Panc1 (cell line): ENCODE measurements at regions not wholly inside any gene's neighbourhood (a gene's known extent, or its start where the extent isn't known, plus 50 kb on each side); places are given as distances from the start of the nearest gene placed in this dataset.
"Not testable (repeated sequence)": the region's sequence is repeated elsewhere in the genome, so short reads cannot be mapped to it uniquely, and the experiment has no call there.

ENCODE experiments used
- ATAC-seq: fragments of 200-7000 bp; cut with Tn5 transposase; 2 replicates; pipeline ENCODE4 v1.9.1; 2020; ENCODE audit warnings: mild to moderate bottlenecking, moderate library complexity
- BruUV-seq: library from RNA; stranded (reverse); fragments of 400-500 nt; replicated peaks from 2 replicates; lab custom pipeline; 2021; lab: Mats Ljungman, UMichigan
- CTCF ChIA-PET: fragments of 300-600 bp; sonication (Branson Sonifier 250); formaldehyde crosslinking; loops from one replicate; lab custom pipeline; 2022; ENCODE audit warnings: antibody characterized with exemption; lab: Charles Lee
- POLR2A ChIA-PET: fragments of 300-600 bp; sonication (Branson Sonifier 250); formaldehyde crosslinking; loops from one replicate; lab custom pipeline; 2022; ENCODE audit warnings: antibody characterized with exemption; lab: Charles Lee
- DNase-seq: peaks from one replicate; pipeline ENCODE4 v3.0.0-alpha.2; 2010; ENCODE audit warnings: low read depth, low spot score
- H3K27ac ChIP-seq: 2 replicates; pipeline ENCODE4 v1.5.1; 2011; ENCODE audit warnings: mild to moderate bottlenecking, low read length, inconsistent platforms
- H3K27me3 ChIP-seq: fragments of 200-500 bp; sonication (Bioruptor generic); 2 replicates; pipeline ENCODE4 v1.6.0; 2014; ENCODE audit warnings: low read length, inconsistent platforms; ENCODE audit not compliant: control insufficient read depth, insufficient read depth
- H3K36me3 ChIP-seq: fragments of 200-500 bp; sonication (Bioruptor generic); 2 replicates; pipeline ENCODE4 v1.5.1; 2014; ENCODE audit warnings: inconsistent platforms, mild to moderate bottlenecking, low read length, moderate library complexity; ENCODE audit not compliant: control insufficient read depth, insufficient read depth
- H3K4me1 ChIP-seq: 2 replicates; pipeline ENCODE4 v1.5.1; 2011; ENCODE audit warnings: inconsistent platforms, mild to moderate bottlenecking, low read length, moderate library complexity; ENCODE audit not compliant: control insufficient read depth, insufficient read depth
- H3K4me3 ChIP-seq, 2 experiments: 2 replicates each; pipeline ENCODE4 v1.5.1; 2011 to 2012; ENCODE audit warnings: low read depth in 2 of 2, low read length in 2 of 2, mild to moderate bottlenecking in 2 of 2, inconsistent platforms in 1 of 2, moderate library complexity in 1 of 2
- H3K9me3 ChIP-seq: fragments of 200-500 bp; sonication (Bioruptor generic); 2 replicates; pipeline ENCODE4 v1.5.1; 2014; ENCODE audit warnings: low read depth, mild to moderate bottlenecking, inconsistent platforms, low read length, moderate library complexity; ENCODE audit not compliant: control insufficient read depth, insufficient read depth
- POLR2AphosphoS5 ChIP-seq: IDR thresholded peaks from 2 replicates; pipeline ENCODE4 v1.6.1; 2012; ENCODE audit warnings: mild to moderate bottlenecking, low read depth, low read length, moderate library complexity
- SIN3A ChIP-seq: IDR thresholded peaks from 2 replicates; pipeline ENCODE4 v1.6.1; 2012; ENCODE audit warnings: low read depth, mild to moderate bottlenecking, low read length, moderate library complexity, borderline replicate concordance; ENCODE audit not compliant: insufficient read depth
- TCF7L2 ChIP-seq: IDR thresholded peaks from 2 replicates; pipeline ENCODE4 v1.6.1; 2011; ENCODE audit warnings: mild to moderate bottlenecking, low read depth, low read length, inconsistent platforms
- in situ Hi-C: cut with HindIII; loops from 2 replicates; pipeline ENCODE4 v1.10.0; 2016; ENCODE audit warnings: low sequenced_read_pairs, low pct_unique_long_range_greater_than_20kb
- intact Hi-C: fragments of 100-400 bp; cut with micrococcal nuclease; formaldehyde crosslinking; loops from one replicate; pipeline ENCODE4 v1.10.0; 2022; ENCODE audit not compliant: unreplicated experiment
- TF ChIP-seq, protein P1 (sequence below), 2 experiments: IDR thresholded peaks; 2 replicates each; pipeline ENCODE4 v1.6.1; 2011 to 2012; ENCODE audit warnings: low read depth in 2 of 2, control low read depth in 1 of 2, low read length in 1 of 2, mild to moderate bottlenecking in 1 of 2, moderate library complexity in 1 of 2; ENCODE audit not compliant: insufficient read depth in 1 of 2
- TF ChIP-seq, protein P2 (sequence below): fragments of 450-650 bp; IDR thresholded peaks from 2 replicates; pipeline ENCODE4 v1.5.1; 2017; ENCODE audit warnings: mild to moderate bottlenecking

DNA sequence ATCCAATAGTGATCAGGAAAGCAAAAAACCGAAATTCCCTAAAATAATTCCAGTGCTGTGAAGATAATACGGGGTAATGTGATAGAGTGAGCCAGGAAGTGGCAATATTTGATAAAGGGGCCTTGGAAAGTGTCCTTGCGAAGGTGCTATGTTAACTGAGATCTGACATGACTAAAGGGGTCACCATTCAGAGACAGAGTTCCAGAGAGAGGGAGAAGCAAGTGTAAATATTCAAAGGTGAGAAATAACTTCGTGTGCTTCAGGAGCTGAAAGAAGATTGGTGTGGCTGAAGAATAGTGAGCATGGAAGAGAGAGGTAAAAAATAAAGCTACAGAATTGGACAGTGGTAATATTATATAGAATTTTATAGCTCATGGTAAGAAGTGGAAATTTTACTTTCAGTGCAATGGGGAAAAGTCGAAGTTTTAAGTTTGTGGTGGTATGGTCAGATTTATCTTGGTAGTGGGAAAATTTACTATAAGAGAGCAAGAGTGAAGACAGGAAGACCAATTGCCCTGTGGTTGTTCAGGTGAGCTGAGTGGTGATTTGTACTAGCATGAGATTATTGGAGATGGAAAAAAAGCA, 164.5 kb downstream of the JRKL start:
- H3K4me3 ChIP-seq: no peak overlapping the region
- DNase-seq (no peak), ATAC-seq (no peak)
- H3K27ac ChIP-seq: no peak overlapping the region
- H3K9me3 ChIP-seq: no peaks in the 10 kb centered on the region
- ChIA-PET CTCF (no interaction called here), POLR2A (no interaction called here)
- no peaks in the 10 kb centered on the region for H3K4me1 ChIP-seq
- TF ChIP-seq, protein P1, sequence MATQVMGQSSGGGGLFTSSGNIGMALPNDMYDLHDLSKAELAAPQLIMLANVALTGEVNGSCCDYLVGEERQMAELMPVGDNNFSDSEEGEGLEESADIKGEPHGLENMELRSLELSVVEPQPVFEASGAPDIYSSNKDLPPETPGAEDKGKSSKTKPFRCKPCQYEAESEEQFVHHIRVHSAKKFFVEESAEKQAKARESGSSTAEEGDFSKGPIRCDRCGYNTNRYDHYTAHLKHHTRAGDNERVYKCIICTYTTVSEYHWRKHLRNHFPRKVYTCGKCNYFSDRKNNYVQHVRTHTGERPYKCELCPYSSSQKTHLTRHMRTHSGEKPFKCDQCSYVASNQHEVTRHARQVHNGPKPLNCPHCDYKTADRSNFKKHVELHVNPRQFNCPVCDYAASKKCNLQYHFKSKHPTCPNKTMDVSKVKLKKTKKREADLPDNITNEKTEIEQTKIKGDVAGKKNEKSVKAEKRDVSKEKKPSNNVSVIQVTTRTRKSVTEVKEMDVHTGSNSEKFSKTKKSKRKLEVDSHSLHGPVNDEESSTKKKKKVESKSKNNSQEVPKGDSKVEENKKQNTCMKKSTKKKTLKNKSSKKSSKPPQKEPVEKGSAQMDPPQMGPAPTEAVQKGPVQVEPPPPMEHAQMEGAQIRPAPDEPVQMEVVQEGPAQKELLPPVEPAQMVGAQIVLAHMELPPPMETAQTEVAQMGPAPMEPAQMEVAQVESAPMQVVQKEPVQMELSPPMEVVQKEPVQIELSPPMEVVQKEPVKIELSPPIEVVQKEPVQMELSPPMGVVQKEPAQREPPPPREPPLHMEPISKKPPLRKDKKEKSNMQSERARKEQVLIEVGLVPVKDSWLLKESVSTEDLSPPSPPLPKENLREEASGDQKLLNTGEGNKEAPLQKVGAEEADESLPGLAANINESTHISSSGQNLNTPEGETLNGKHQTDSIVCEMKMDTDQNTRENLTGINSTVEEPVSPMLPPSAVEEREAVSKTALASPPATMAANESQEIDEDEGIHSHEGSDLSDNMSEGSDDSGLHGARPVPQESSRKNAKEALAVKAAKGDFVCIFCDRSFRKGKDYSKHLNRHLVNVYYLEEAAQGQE (IDR thresholded peaks at IDR 0.05; ENCODE audit: insufficient read depth in 1 of 2, low read depth in 2 of 2, low read length in 1 of 2): no peak
- no peak for TF ChIP-seq SIN3A
- TF ChIP-seq TCF7L2: no peak
- TF ChIP-seq POLR2AphosphoS5: no peak
- TF ChIP-seq, protein P2, sequence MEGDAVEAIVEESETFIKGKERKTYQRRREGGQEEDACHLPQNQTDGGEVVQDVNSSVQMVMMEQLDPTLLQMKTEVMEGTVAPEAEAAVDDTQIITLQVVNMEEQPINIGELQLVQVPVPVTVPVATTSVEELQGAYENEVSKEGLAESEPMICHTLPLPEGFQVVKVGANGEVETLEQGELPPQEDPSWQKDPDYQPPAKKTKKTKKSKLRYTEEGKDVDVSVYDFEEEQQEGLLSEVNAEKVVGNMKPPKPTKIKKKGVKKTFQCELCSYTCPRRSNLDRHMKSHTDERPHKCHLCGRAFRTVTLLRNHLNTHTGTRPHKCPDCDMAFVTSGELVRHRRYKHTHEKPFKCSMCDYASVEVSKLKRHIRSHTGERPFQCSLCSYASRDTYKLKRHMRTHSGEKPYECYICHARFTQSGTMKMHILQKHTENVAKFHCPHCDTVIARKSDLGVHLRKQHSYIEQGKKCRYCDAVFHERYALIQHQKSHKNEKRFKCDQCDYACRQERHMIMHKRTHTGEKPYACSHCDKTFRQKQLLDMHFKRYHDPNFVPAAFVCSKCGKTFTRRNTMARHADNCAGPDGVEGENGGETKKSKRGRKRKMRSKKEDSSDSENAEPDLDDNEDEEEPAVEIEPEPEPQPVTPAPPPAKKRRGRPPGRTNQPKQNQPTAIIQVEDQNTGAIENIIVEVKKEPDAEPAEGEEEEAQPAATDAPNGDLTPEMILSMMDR: no peak
- intact Hi-C loops (no loop called here), in situ Hi-C loops (no loop called here)
- BruUV-seq: no TSS peak
- H3K27me3 ChIP-seq: no peaks in the 10 kb centered on the region
- no peaks in the 10 kb centered on the region for H3K36me3 ChIP-seq

DNA sequence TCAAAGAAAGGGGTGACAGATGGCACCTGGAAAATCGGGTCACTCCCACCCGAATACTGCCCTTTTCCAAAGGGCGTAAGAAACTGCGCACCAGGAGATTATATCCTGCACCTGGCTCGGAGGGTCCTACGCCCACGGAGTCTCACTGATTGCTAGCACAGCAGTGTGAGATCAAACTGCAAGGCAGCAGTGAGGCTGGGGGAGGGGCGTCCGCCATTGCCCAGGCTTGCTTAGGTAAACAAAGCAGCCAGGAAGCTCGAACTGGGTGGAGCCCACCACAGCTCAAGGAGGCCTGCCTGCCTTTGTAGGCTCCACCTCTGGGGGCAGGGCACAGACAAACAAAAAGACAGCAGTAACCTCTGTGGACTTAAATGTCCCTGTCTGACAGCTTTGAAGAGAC, 166.0 kb downstream of the JRKL start:
- in situ Hi-C loops, H3K4me1 ChIP-seq, ATAC-seq, DNase-seq, H3K27ac ChIP-seq, H3K9me3 ChIP-seq, CTCF ChIA-PET, H3K4me3 ChIP-seq, POLR2A ChIA-PET, intact Hi-C loops, BruUV-seq, H3K36me3 ChIP-seq, H3K27me3 ChIP-seq: not testable (repeated sequence)

DNA sequence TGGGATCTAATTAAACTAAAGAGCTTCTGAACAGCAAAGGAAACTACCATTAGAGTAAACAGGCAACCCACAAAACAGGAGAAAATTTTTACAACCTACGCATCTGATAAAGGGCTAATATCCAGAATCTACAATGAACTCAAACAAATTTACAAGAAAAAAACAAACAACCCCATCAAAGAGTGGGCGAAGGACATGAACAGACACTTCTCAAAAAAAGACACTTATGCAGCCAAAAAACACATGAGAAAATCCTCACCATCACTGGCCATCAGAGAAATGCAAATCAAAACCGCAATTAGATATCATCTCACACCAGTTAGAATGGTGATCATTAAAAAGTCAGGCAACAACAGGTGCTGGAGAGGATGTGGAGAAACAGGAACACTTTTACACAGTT, 170.9 kb downstream of the JRKL start:
- CTCF ChIA-PET, H3K27ac ChIP-seq, ATAC-seq, H3K36me3 ChIP-seq, H3K9me3 ChIP-seq, H3K27me3 ChIP-seq, BruUV-seq, intact Hi-C loops, H3K4me3 ChIP-seq, DNase-seq, POLR2A ChIA-PET, H3K4me1 ChIP-seq, in situ Hi-C loops: not testable (repeated sequence)
